SIG-M5 (cell line): ENCODE measurements at regions not wholly inside any gene's neighbourhood (a gene's known extent, or its start where the extent isn't known, plus 50 kb on each side); places are given as distances from the start of the nearest gene placed in this dataset.
"Not testable (repeated sequence)": the region's sequence is repeated elsewhere in the genome, so short reads cannot be mapped to it uniquely, and the experiment has no call there.

Source experiments
- DNase-seq: peaks from one replicate; lab custom pipeline; 2025; lab: John Stamatoyannopoulos, UW

- no peak for DNase-seq
Observed at GRCh38 chrX:43375136-43375535, 281.0 kb upstream of the MAOA start.

- DNase-seq, result no peak
Observed at GRCh38 chrX:43380704-43381103, 275.4 kb upstream of the MAOA start.

- DNase-seq, result no peak
Observed at GRCh38 chrX:43386875-43387274, 269.2 kb upstream of the MAOA start.

GRCh38 chrX:43405191-43405590 is 250.9 kb upstream of the MAOA start:
- DNase-seq, result no peak

- no peak for DNase-seq
Observed at GRCh38 chrX:43423876-43424275, 232.2 kb upstream of the MAOA start.

- no peak for DNase-seq
Observed at GRCh38 chrX:43436517-43436916, 219.6 kb upstream of the MAOA start.

DNA sequence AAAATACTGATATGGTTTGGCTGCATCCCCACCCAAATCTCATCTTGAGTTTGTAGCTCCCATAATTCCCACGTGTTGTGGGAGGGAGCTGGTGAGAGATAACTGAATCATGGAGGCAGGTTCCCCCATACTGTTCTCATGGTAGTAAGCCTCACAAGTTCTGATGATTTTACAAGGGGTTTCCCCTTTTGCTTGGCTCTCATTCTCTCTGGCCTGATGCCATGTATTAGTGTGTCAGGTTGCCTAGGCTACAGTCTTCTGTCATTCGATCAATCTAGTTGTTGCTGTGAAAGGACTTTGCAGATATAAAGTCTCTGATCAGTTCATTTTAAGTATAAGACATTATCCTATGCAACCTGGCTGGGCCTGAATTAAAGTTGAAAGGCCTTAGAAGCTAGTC is 209.3 kb upstream of the MAOA start:
- no peak for DNase-seq

DNA sequence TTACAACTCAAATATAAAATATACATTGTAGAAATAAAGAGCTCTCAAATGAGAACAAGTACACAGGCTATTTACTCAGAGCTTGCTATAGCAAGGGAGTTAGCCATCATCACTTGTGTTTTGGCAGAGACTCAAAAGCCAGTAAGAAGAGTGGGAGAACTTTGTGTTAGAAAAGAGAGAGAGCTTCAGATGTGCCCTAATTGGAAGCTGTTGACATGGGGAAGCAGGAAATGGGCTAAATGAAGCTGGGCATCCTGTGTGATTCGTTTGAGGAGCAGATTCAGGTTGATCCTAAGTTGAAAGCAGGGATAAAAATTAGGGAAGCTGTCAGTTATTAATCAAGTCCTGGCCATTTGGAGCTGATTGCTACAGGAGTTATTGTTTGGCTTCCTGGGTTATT is 207.4 kb upstream of the MAOA start:
- DNase-seq, result no peak

DNA sequence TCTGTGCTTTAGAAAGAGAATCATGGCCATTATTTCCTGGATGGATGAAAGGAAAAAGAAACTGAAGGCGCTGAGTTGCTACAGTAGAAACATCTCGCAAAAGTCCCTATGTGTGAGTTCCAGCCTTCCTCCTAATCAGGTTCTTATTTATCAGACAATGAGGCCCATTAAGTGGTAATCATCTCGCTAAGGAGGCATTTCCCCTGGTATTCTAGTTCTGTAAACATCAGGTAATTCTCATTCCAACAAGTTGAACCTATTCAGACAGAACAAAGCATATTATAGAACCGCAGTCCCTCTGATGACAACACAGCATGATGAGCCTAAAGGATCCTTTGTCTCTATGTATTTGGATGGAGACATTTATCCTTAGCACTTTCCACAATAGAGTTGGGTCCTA is 205.7 kb upstream of the MAOA start:
- no peak for DNase-seq

DNA sequence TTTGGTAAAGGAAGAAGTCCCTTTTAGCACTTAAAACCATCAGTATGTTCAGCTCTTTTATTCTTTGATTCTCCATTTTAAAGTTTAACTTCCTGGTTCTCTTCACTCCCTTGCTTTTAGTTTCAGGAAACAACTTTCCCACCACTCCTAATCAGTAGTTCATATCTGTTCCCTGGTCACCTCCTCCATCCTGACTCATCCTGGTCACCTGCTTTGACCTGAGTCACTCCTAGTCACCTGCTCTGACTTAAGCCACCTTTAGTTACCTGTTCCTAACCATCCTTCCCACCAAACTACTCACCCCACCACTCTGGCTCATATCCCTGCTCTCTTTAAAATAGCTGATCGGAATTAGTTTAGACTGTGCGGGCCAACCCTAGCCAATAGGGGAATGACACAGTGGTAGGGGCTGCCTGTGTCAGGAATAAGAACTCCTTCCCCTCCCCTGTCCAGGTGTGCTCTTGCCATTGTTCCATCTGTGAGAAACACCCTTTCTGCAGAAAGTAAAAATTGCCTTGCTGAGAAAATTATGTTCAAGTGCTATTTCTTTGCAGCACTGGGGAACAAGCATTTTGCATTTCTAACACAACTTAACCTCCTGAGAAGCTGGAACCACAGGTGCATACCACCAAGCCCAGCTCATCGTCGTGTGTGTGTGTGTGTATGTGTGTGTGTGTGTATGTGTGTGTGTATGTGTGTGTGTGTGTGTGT is 204.0 kb upstream of the MAOA start:
- DNase-seq, result not testable (repeated sequence)

GRCh38 chrX:43456063-43456462 is 200.0 kb upstream of the MAOA start:
- no peak for DNase-seq

DNA sequence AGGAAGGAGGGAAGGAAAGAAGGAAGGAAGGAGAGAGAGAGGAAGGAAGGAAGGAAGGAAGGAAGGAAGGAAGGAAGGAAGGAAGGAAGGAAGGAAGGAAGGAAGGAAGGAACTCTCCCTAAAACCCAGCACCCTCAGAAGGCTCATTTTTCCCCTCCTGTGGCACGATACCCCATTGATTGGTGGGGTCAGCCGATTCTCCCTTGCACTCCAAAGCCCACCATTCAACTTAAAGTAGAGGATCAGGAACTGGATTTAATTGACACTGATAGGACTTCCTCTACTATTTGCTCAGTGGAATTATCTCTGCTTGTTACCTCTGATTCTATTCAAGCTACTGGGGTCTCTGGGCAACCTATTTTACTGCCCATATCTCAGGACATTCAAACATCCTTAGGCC is 199.2 kb upstream of the MAOA start:
- DNase-seq, result no peak

DNA sequence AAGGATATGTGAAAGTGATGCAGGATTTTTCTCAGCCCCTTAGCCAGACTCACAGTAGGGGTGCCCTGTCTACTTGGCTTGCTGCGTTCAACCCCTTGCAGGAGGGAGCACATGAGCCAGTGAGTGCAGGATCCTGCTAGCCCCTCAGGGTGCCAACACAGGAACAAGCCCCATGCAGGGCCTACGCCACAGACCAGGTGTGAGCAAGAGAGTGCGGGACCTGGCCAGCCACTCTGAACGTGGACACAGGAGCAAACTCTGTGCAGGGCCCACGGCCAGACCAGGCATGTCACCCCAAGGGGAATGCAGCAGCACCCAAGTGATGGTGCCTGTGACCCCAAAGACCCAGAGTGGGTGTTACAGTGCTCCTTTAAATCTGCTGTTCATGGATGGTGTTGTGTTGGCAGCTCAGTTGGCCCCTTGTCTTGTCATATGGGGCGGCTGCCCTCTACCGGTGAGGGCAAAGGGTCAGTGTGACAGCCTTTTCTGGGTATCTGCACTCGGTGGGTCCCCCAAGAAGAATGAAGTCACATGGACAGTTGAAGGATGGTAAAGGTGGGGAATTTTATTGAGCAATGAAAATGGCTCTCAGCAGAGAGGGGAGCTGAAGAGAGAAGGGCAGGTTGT is 188.4 kb upstream of the MAOA start:
- DNase-seq, result no peak

- no peak for DNase-seq
Observed at GRCh38 chrX:43469391-43470054, 186.6 kb upstream of the MAOA start.

DNA sequence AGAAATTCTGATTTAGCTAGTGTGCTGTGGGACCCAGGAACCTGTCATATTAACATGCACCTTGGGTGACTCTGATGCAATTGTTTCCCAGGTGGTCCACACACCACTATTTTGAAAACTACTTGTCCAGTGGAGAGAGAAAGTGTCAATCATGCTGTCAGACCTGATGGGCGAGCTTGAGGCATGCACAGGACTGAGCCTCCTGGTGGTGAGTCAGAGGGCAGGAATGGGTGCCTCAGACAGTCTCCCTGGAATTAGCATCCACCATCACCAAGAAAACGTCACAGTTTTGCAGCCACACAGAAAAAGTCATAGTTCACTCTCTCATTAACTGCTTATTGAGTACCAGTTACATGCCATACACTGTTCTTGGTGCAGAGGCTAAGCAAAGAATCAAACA is 181.8 kb upstream of the MAOA start:
- no peak for DNase-seq

- DNase-seq, result no peak
Observed at GRCh38 chrX:43479070-43479469, 177.0 kb upstream of the MAOA start.

GRCh38 chrX:43479850-43480249 is 176.2 kb upstream of the MAOA start:
- DNase-seq, result no peak

GRCh38 chrX:43481576-43481975 is 174.5 kb upstream of the MAOA start:
- DNase-seq, result no peak

DNA sequence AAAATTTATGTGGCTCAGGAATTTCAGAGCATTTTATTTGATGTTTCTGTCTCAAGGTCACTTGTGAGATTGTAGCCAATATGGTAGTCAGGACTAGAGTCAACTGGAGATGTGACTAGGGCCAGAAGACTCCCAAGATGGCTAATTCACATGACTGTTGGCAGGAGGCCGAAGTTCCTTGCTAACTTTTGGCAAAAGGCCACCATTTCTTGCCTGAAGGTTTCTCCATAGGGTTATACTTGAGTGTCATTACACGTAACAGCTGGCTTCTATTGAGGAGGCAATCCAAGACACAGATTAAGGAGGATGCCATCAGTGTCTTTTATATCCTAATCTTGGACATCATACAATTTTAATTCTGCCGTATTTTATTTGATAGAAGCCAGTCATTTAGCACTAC is 162.3 kb upstream of the MAOA start:
- DNase-seq, result no peak

GRCh38 chrX:43500246-43500645 is 155.9 kb upstream of the MAOA start:
- DNase-seq, result no peak

- DNase-seq, result no peak
Observed at GRCh38 chrX:43500996-43501694, 155.0 kb upstream of the MAOA start.

GRCh38 chrX:43504394-43504793 is 151.7 kb upstream of the MAOA start:
- DNase-seq, result no peak

GRCh38 chrX:43505769-43506168 is 150.3 kb upstream of the MAOA start:
- DNase-seq, result no peak
